Mesendoderm (in vitro differentiated cells): ENCODE measurements at regions not wholly inside any gene's neighbourhood (a gene's known extent, or its start where the extent isn't known, plus 50 kb on each side); places are given as distances from the start of the nearest gene placed in this dataset.
"Not testable (repeated sequence)": the region's sequence is repeated elsewhere in the genome, so short reads cannot be mapped to it uniquely, and the experiment has no call there.

Source experiments
- DNase-seq: peaks from one replicate; pipeline ENCODE4 v3.0.0; 2013
- H2AK5ac ChIP-seq: 2 replicates; pipeline ENCODE4 v1.6.1; 2013; ENCODE audit warnings: low read length, inconsistent platforms
- H2BK120ac ChIP-seq: 2 replicates; pipeline ENCODE4 v1.6.1; 2013; ENCODE audit warnings: low read depth, mild to moderate bottlenecking, low read length, moderate library complexity, mixed read lengths
- H2BK15ac ChIP-seq: replicated peaks from 2 replicates; pipeline ENCODE4 v1.6.1; 2013; ENCODE audit warnings: low read depth, mild to moderate bottlenecking, moderate library complexity
- H2BK5ac ChIP-seq: 2 replicates; pipeline ENCODE4 v1.6.1; 2013; ENCODE audit warnings: low read length, inconsistent platforms
- H3K18ac ChIP-seq: 2 replicates; pipeline ENCODE4 v1.6.1; 2013; ENCODE audit warnings: mild to moderate bottlenecking, low read length, mixed read lengths
- H3K23ac ChIP-seq: one replicate; pipeline ENCODE4 v1.6.1; 2013; ENCODE audit warnings: low read length
- H3K27ac ChIP-seq: 2 replicates; pipeline ENCODE4 v1.5.1; 2013; ENCODE audit warnings: low read depth, mild to moderate bottlenecking, inconsistent platforms, low read length, moderate library complexity
- H3K27me3 ChIP-seq: 2 replicates; pipeline ENCODE4 v1.6.1; 2013; ENCODE audit warnings: low read length, control low read depth, mild to moderate bottlenecking, inconsistent platforms; ENCODE audit not compliant: insufficient read depth, poor library complexity
- H3K36me3 ChIP-seq: 2 replicates; pipeline ENCODE4 v1.6.1; 2013; ENCODE audit warnings: low read length, inconsistent platforms; ENCODE audit not compliant: control insufficient read depth, insufficient read depth
- H3K4ac ChIP-seq: one replicate; pipeline ENCODE4 v1.6.1; 2013; ENCODE audit warnings: low read depth, mild to moderate bottlenecking, low read length, moderate library complexity
- H3K4me1 ChIP-seq: 2 replicates; pipeline ENCODE4 v1.6.1; 2013; ENCODE audit warnings: low read depth, low read length, inconsistent platforms; ENCODE audit not compliant: control insufficient read depth
- H3K4me2 ChIP-seq: 2 replicates; pipeline ENCODE4 v1.6.1; 2013; ENCODE audit warnings: low read length
- H3K4me3 ChIP-seq: 2 replicates; pipeline ENCODE4 v1.5.1; 2013; ENCODE audit warnings: mild to moderate bottlenecking, low read length
- H3K56ac ChIP-seq: one replicate; pipeline ENCODE4 v1.6.1; 2013; ENCODE audit warnings: low read length
- H3K79me1 ChIP-seq: 2 replicates; pipeline ENCODE4 v1.6.1; 2013; ENCODE audit warnings: low read length, inconsistent platforms
- H3K79me2 ChIP-seq: 2 replicates; pipeline ENCODE4 v1.6.1; 2013; ENCODE audit warnings: mild to moderate bottlenecking, low read length; ENCODE audit not compliant: control insufficient read depth, insufficient read depth
- H3K9ac ChIP-seq: 2 replicates; pipeline ENCODE4 v1.6.1; 2013; ENCODE audit warnings: low read length, inconsistent platforms
- H4K5ac ChIP-seq: one replicate; pipeline ENCODE4 v1.6.1; 2013; ENCODE audit warnings: low read length
- H4K8ac ChIP-seq: one replicate; pipeline ENCODE4 v1.6.1; 2013; ENCODE audit warnings: low read depth, mild to moderate bottlenecking, control low read depth, low read length, moderate library complexity
- WGBS: extraction: QIAGEN DNeasy Blood & Tissue Kit; methylation state at CpG from one replicate; pipeline ENCODE4 v1.1.7; 2013; ENCODE audit warnings: low lambda C conversion rate, missing lambda C conversion rate; ENCODE audit not compliant: insufficient coverage; ENCODE audit errors: extremely low coverage; 5-methylcytosine and 5-hydroxymethylcytosine counted together

DNA sequence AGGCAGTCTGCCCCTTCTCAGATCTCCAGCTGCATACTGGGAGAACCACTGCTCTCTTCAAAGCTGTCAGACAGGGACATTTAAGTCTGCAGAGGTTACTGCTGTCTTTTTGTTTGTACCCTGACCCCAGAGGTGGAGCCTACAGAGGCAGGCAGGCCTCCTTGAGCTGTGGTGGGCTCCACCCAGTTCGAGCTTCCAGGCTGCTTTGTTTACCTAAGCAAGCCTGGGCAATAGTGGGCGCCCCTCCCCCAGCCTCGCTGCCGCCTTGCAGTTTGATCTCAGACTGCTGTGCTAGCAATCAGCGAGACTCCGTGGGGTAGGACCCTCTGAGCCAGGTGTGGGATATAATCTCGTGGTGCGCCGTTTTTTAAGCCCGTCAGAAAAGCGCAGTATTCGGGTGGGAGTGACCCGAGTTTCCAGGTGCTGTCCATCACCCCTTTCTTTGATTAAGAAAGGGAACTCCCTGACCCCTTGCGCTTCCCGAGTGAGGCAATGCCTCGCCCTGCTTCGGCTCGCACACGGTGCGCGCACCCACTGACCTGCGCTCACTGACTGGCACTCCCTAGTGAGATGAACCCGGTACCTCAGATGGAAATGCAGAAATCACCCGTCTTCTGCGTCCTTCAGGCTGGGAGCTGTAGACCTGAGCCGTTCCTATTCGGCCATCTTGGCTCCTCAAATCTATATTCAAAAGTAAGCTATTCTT lies 224.4 kb downstream of the ZNF326 start:
- H3K27ac ChIP-seq, H3K4ac ChIP-seq, H3K27me3 ChIP-seq, H2BK5ac ChIP-seq, H2BK120ac ChIP-seq, H3K4me1 ChIP-seq, H3K79me1 ChIP-seq, H3K79me2 ChIP-seq, H3K23ac ChIP-seq, H2BK15ac ChIP-seq, H2AK5ac ChIP-seq, H3K36me3 ChIP-seq, H4K8ac ChIP-seq, H4K5ac ChIP-seq: not testable (repeated sequence)
- H3K18ac ChIP-seq = peak overlapping the region; percentile 68
- peak overlapping the region; percentile 69 for H3K9ac ChIP-seq
- H3K4me2 ChIP-seq = peak overlapping the region; percentile 13
- peak overlapping the region; percentile 81 for H3K56ac ChIP-seq
- no CpG with 5 or more reads among the region's 27 CpGs for WGBS
- DNase-seq = peak; percentile 26
- H3K4me3 ChIP-seq = peak overlapping the region; percentile 50

DNA sequence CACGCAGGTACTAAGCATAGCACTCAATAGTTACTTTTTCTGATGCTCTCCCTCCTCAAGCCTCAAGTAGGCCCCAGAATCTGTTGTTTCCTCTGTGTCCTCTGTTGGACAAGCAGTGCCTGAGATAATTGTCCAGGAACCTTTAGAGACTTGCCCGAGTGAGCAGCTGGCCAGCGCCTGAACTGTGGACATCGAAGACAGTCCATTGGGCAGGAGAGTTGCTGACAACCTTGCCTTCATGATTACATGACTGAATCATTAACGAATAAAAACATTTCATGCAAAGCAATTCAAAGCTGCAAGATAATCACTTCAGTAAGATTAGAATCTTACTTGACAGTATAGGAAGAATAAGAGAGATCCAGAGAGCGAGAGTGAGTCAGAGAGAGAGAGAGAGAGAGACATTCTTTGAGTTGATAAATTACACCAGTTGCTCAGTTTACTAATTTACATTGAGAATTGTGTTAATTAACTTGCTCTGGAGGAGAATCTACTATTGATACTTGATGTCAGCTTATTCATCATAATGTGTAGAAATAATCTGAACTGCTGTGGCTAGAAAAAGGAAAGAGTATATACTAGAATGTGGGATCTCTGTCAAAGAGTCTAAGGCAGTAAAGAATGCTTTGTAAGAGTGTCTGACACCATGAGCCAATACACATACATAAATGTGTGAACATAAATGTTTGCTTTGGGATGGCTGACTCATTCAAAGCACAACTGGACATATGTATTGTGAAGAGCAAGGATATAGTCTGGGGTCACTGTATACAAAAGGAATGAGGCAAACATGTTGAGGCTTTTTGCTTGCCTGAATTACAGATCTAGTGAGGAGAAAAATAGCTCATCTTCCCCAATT lies 216.0 kb downstream of the ZNF326 start:
- no CpG with 5 or more reads among the region's 6 CpGs for WGBS

GRCh38 chr1:90208949-90209348 lies 214.0 kb downstream of the ZNF326 start:
- no peak overlapping the region for H3K9ac ChIP-seq
- H4K5ac ChIP-seq = no peak overlapping the region
- H2BK5ac ChIP-seq = no peak overlapping the region
- no peak overlapping the region for H2BK15ac ChIP-seq
- DNase-seq = no peak
- H3K79me1 ChIP-seq = no peaks in the 10 kb centered on the region
- no peak overlapping the region for H3K4me3 ChIP-seq
- H2BK120ac ChIP-seq = no peak overlapping the region
- no peak overlapping the region for H3K27ac ChIP-seq
- no peak overlapping the region for H3K56ac ChIP-seq
- no peaks in the 10 kb centered on the region for H3K27me3 ChIP-seq
- H3K4ac ChIP-seq = no peak overlapping the region
- no peak overlapping the region for H2AK5ac ChIP-seq
- H3K4me1 ChIP-seq = peaks cover 6% of the 10 kb centered on the region
- no peak overlapping the region for H3K4me2 ChIP-seq
- no peaks in the 10 kb centered on the region for H3K36me3 ChIP-seq
- H3K79me2 ChIP-seq = no peaks in the 10 kb centered on the region
- H3K23ac ChIP-seq = no peak overlapping the region
- WGBS = no CpG with 5 or more reads among the region's 5 CpGs
- no peak overlapping the region for H3K18ac ChIP-seq
- H4K8ac ChIP-seq = no peak overlapping the region

More for the DNA sequence above, 216.0 kb downstream of the ZNF326 start:
- DNase-seq = peak; percentile 79
- no peak overlapping the region for H4K8ac ChIP-seq
- no peak overlapping the region for H3K4me3 ChIP-seq
- no peak overlapping the region for H3K18ac ChIP-seq
- no peaks in the 10 kb centered on the region for H3K79me2 ChIP-seq
- peak overlapping the region; percentile 15 for H2BK5ac ChIP-seq
- no peaks in the 10 kb centered on the region for H3K36me3 ChIP-seq
- H3K4me2 ChIP-seq = no peak overlapping the region
- H4K5ac ChIP-seq = no peak overlapping the region
- H3K27ac ChIP-seq = no peak overlapping the region
- no peak overlapping the region for H2BK15ac ChIP-seq
- no peak overlapping the region for H2AK5ac ChIP-seq
- no peak overlapping the region for H3K23ac ChIP-seq
- no peak overlapping the region for H2BK120ac ChIP-seq
- no peak overlapping the region for H3K9ac ChIP-seq
- peak overlapping the region; percentile 50 for H3K56ac ChIP-seq
- H3K4ac ChIP-seq = no peak overlapping the region
- peaks cover 6% of the 10 kb centered on the region for H3K4me1 ChIP-seq
- no peaks in the 10 kb centered on the region for H3K79me1 ChIP-seq
- H3K27me3 ChIP-seq = no peaks in the 10 kb centered on the region

- Histone ChIP-seq H4K5ac (no peak overlapping the region), H3K4me1 (peaks cover 5% of the 10 kb centered on the region), H2BK120ac (no peak overlapping the region), H3K4me3 (no peak overlapping the region), H3K4me2 (no peak overlapping the region), H3K23ac (no peak overlapping the region), H3K56ac (no peak overlapping the region), H2BK15ac (no peak overlapping the region), H2BK5ac (no peak overlapping the region), H3K79me2 (no peaks in the 10 kb centered on the region), H3K18ac (no peak overlapping the region), H3K9ac (no peak overlapping the region), H3K79me1 (no peaks in the 10 kb centered on the region), H4K8ac (no peak overlapping the region), H3K27ac (no peak overlapping the region), H3K27me3 (no peaks in the 10 kb centered on the region), H3K4ac (no peak overlapping the region), H3K36me3 (no peaks in the 10 kb centered on the region), H2AK5ac (no peak overlapping the region)
- no peak for DNase-seq
Observed at GRCh38 chr1:90206260-90206659, 211.3 kb downstream of the ZNF326 start.

- Histone ChIP-seq H4K5ac (no peak overlapping the region), H3K18ac (no peak overlapping the region), H3K27ac (no peak overlapping the region), H2AK5ac (no peak overlapping the region), H3K4me1 (no peaks in the 10 kb centered on the region), H3K9ac (no peak overlapping the region), H3K79me1 (no peaks in the 10 kb centered on the region), H3K4me2 (no peak overlapping the region), H2BK5ac (no peak overlapping the region), H2BK120ac (no peak overlapping the region), H4K8ac (no peak overlapping the region), H2BK15ac (no peak overlapping the region), H3K4ac (no peak overlapping the region), H3K27me3 (no peaks in the 10 kb centered on the region), H3K36me3 (no peaks in the 10 kb centered on the region), H3K23ac (no peak overlapping the region), H3K79me2 (no peaks in the 10 kb centered on the region), H3K56ac (no peak overlapping the region), H3K4me3 (no peak overlapping the region)
- no peak for DNase-seq
- no CpG with 5 or more reads among the region's 2 CpGs for WGBS
Observed at GRCh38 chr1:90204780-90205179, 209.9 kb downstream of the ZNF326 start.
